ENCODE measurements at regions not wholly inside any gene's neighbourhood (a gene's known extent, or its start where the extent isn't known, plus 50 kb on each side); places are given as distances from the start of the nearest gene placed in this dataset.

DNA sequence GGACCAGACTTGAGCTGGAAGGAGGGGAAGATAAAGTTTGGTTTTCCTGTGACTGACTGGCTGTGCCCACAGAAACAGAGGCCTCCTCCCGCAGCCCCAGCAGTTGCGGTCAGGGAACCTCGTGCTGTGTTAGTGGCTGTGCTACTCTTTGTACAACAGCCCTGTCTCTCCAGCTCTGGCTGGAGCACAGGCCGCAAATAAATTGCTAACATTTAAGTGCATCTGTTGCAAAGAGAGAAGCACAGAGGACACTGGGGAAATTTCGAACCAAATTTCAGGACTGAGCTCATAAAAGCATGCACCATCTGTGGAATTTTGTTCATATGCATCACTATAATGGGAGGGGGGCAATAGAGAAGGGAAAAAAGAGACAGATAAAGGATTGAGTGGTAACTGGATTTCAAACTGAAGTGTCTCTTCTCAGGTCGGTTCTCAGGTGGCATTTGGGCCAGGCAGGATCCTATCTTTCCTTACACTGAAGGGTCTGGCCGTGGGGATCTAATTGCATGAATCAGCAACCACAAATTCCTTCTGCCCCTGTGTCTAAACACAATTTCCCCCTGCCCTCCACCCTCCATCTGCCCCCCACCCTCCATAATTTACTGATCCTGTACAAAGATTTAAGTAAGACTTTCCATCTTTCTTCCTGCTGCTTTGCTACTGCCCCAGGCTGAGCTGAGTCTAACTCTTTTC, 88.9 kb upstream of the ATXN1 start:
- TF ChIP-seq ZNF384 (IDR thresholded peaks at IDR 0.05): no peak
- TF ChIP-seq, protein P1, sequence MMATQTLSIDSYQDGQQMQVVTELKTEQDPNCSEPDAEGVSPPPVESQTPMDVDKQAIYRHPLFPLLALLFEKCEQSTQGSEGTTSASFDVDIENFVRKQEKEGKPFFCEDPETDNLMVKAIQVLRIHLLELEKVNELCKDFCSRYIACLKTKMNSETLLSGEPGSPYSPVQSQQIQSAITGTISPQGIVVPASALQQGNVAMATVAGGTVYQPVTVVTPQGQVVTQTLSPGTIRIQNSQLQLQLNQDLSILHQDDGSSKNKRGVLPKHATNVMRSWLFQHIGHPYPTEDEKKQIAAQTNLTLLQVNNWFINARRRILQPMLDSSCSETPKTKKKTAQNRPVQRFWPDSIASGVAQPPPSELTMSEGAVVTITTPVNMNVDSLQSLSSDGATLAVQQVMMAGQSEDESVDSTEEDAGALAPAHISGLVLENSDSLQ (IDR thresholded peaks at IDR 0.05): peak; percentile 22; the same call in 1 of the 2 replicates
- peak; percentile 67 for TF ChIP-seq L3MBTL2 (conservative IDR thresholded peaks at IDR 0.05)
- no peak for TF ChIP-seq NFRKB (IDR thresholded peaks at IDR 0.05)
- TF ChIP-seq CTBP1 (IDR thresholded peaks at IDR 0.05; ENCODE audit: borderline replicate concordance): no peak
- TF ChIP-seq ELF4 (IDR thresholded peaks at IDR 0.05): no peak
- TF ChIP-seq FOXA1 (IDR thresholded peaks at IDR 0.05): no peak
- no peak for TF ChIP-seq SP1 (IDR thresholded peaks at IDR 0.05)
- POLR2A ChIA-PET: no interaction called here
- peak; percentile 28 for DNase-seq (ENCODE audit: extremely low spot score)
- CTCF ChIA-PET: no interaction called here

DNA sequence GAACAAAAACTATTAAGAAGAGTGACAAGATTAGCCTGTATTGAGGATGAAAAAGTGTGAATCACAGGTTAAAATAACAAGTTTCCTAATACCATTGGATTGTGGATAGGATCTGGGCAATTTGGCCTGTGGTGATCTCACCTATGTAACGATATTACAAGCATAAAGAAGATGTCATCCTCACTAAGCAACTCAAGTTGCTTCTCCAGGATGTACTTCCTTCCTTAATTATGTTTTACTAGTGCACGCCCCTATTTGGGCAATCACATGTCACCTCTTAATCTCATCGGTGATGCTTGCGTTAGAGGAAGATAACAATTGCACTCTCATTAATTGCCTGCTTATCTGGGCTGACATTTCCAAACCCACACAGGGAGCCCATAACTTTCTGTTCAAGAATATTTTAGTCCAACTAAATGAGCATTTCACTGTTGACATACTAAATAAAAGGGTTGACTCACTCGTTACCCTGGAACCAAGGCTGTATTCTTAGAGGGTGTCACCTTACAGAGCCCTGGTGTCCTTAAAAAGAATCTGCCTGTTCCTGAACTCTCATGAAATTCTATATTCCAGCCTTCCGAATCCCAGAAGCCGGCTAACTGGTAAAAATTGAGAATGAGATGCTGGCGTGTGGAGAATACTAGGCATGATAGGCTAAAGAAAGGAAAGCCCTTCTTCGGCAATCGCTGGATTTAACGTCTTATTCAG, 88.2 kb upstream of the ATXN1 start:
- DNase-seq (ENCODE audit: extremely low spot score): peak; percentile 35
- CTCF ChIA-PET: interaction anchor here (0.6 kb wide), 1 partner anchor 24 kb away, joined by 3 read pairs; no protein-coding TSS in a partner anchor
- TF ChIP-seq LEF1 (IDR thresholded peaks at IDR 0.05; ENCODE audit: borderline replicate concordance) (no peak), SUZ12 (IDR thresholded peaks at IDR 0.05) (no peak), FOXM1 (IDR thresholded peaks at IDR 0.05; ENCODE audit: borderline replicate concordance) (no peak), FOXA1 (IDR thresholded peaks at IDR 0.05) (no peak)
- TF ChIP-seq, protein P1 (IDR thresholded peaks at IDR 0.05): peak; percentile 49
- POLR2A ChIA-PET: no interaction called here

DNA sequence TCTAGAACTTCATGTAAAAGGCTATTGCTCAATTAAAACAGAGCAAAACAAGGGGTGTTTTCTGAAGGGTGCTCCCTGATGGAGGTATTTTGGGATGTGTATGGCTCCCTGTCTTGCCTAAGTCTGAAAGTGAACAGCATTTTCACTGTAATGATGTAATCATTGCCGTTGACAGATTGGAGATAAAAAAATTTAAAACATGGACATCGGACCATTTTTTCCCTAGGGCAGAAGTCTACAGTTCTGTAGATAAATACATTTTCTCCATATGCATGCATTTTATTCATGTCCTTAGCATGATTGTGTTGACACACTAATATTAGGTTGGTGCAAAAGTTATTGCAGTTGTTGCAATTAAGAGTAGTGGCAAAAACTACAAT, 85.1 kb upstream of the ATXN1 start:
- DNase-seq (ENCODE audit: extremely low spot score): no peak
- ChIA-PET CTCF (no interaction called here), POLR2A (no interaction called here)
- TF ChIP-seq ARNT (IDR thresholded peaks at IDR 0.05): no peak
- peak; percentile 21; the same call in 1 of the 2 replicates for TF ChIP-seq ELF4 (IDR thresholded peaks at IDR 0.05)

DNA sequence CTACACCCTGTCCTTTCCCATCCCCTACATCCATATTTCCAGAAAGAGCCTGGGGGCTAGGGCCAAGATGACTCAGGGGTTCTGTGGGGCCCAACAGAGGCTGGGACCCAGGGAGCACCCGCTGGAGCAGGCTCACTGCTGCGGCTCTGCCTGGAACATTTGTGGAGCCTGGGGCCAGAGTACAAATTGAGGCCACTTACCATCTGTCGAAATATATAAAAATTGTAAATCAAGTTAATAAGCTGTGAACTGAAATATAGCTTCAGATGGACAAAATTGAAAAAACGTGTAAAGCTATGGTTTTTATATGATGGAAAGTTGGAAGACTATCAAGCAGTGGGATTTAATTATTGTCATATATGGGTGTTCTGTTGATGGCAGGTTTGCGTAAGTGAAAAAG, 82.9 kb upstream of the ATXN1 start:
- TF ChIP-seq, protein P1 (IDR thresholded peaks at IDR 0.05): peak; percentile 49
- TF ChIP-seq TARDBP (IDR thresholded peaks at IDR 0.05): no peak
- ChIA-PET CTCF (no interaction called here), POLR2A (no interaction called here)
- DNase-seq (ENCODE audit: extremely low spot score): no peak

DNA sequence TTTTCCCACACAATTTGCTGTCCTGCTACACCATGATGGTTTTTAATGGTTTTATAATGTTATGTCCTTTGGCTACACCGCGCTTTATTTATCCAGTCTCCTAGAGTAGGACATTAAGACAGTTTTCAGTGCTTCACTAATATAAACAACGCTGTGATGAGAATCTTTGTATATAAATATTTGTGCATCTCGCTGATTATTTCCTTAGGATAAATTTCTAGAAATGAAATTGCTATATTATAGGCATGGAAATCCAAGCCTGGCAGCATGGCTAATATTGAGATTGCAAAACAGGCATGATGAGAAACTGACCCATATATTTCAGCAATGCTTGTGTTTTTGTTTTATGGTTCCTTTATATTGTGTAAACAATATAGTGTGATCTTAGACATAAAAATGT, 81.4 kb upstream of the ATXN1 start:
- TF ChIP-seq FOXA1 (IDR thresholded peaks at IDR 0.05): no peak
- no peak for TF ChIP-seq NFRKB (IDR thresholded peaks at IDR 0.05)
- no peak for TF ChIP-seq SP1 (IDR thresholded peaks at IDR 0.05)
- no peak for TF ChIP-seq LEF1 (IDR thresholded peaks at IDR 0.05; ENCODE audit: borderline replicate concordance)
- no peak for TF ChIP-seq BHLHE40 (IDR thresholded peaks at IDR 0.05; ENCODE audit: borderline replicate concordance)
- no peak for TF ChIP-seq ELF4 (IDR thresholded peaks at IDR 0.05)
- no peak for TF ChIP-seq FOXM1 (IDR thresholded peaks at IDR 0.05; ENCODE audit: borderline replicate concordance)
- no peak for TF ChIP-seq SUZ12 (IDR thresholded peaks at IDR 0.05)
- TF ChIP-seq L3MBTL2 (conservative IDR thresholded peaks at IDR 0.05): no peak
- TF ChIP-seq ZNF384 (IDR thresholded peaks at IDR 0.05): no peak
- TF ChIP-seq ARNT (IDR thresholded peaks at IDR 0.05): no peak
- TF ChIP-seq CTBP1 (IDR thresholded peaks at IDR 0.05; ENCODE audit: borderline replicate concordance): no peak
- POLR2A ChIA-PET: no interaction called here
- CTCF ChIA-PET: no interaction called here
- no peak for DNase-seq (ENCODE audit: extremely low spot score)

DNA sequence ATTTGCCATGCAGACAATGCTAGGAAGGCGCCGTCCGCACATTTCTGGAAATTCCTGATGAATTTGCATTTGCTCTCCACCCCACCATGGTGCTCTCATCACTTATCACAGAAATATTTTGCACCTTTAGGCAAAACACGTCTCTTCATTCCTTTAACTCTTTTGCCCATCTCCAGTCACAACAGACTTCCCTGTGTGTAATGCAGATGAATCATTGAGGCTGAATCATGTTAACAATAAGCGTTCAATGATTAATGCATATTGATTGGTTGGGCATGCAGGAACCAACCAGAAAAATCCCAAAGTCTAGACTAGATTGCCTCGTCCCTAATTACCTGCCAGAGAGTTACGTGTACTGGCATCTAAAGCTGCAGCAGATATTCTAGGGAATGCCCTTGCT, 80.0 kb upstream of the ATXN1 start:
- DNase-seq (ENCODE audit: extremely low spot score): no peak
- ChIA-PET POLR2A (no interaction called here), CTCF (no interaction called here)
- no peak for TF ChIP-seq SP1 (IDR thresholded peaks at IDR 0.05)
- TF ChIP-seq FOXA1 (IDR thresholded peaks at IDR 0.05): no peak
- TF ChIP-seq, protein P1 (IDR thresholded peaks at IDR 0.05): no peak
- TF ChIP-seq ELF4 (IDR thresholded peaks at IDR 0.05): no peak
- TF ChIP-seq FOXM1 (IDR thresholded peaks at IDR 0.05; ENCODE audit: borderline replicate concordance): no peak
- no peak for TF ChIP-seq FOXK2 (IDR thresholded peaks at IDR 0.05)
- TF ChIP-seq L3MBTL2 (conservative IDR thresholded peaks at IDR 0.05): no peak
- TF ChIP-seq HDGF (IDR thresholded peaks at IDR 0.05; ENCODE audit: borderline replicate concordance): no peak
- no peak for TF ChIP-seq NFRKB (IDR thresholded peaks at IDR 0.05)
- TF ChIP-seq ZNF384 (IDR thresholded peaks at IDR 0.05): no peak
- TF ChIP-seq BHLHE40 (IDR thresholded peaks at IDR 0.05; ENCODE audit: borderline replicate concordance): no peak
- no peak for TF ChIP-seq CTBP1 (IDR thresholded peaks at IDR 0.05; ENCODE audit: borderline replicate concordance)
- TF ChIP-seq LEF1 (IDR thresholded peaks at IDR 0.05; ENCODE audit: borderline replicate concordance): no peak
- no peak for TF ChIP-seq TARDBP (IDR thresholded peaks at IDR 0.05)
- no peak for TF ChIP-seq ARNT (IDR thresholded peaks at IDR 0.05)
- no peak for TF ChIP-seq SUZ12 (IDR thresholded peaks at IDR 0.05)

Data from HEK293T (cell line).